Gastroesophageal sphincter (tissue), 4 donors: ENCODE measurements at regions not wholly inside any gene's neighbourhood (a gene's known extent, or its start where the extent isn't known, plus 50 kb on each side); places are given as distances from the start of the nearest gene placed in this dataset.

ENCODE experiments used
- ATAC-seq: fragments of 150-250 bp; one replicate; pipeline ENCODE4 v1.9.1; 2016; ENCODE audit warnings: mild to moderate bottlenecking, moderate library complexity
- H3K27ac ChIP-seq, 4 donors: fragments of 200-600 bp; sonication (generic) in 3 of 4; 1 replicate in 3 of 4; 2 replicates in 1 of 4; pipeline ENCODE4 v1.5.1; 2016 to 2019
- H3K27me3 ChIP-seq: fragments of 200-600 bp; sonication (generic); one replicate; pipeline ENCODE4 v1.5.1; 2019
- H3K36me3 ChIP-seq, 2 donors: fragments of 200-600 bp; sonication (generic); one replicate each; pipeline ENCODE4 v1.5.1; 2019; ENCODE audit warnings: control low read depth in 1 of 2
- H3K4me1 ChIP-seq, 3 donors: fragments of 200-600 bp; sonication (generic); 1 replicate in 2 of 3; 2 replicates in 1 of 3; pipeline ENCODE4 v1.5.1; 2016 to 2019; ENCODE audit warnings: control low read depth in 2 of 3
- H3K4me3 ChIP-seq, 2 donors: fragments of 200-600 bp; sonication (generic); one replicate each; pipeline ENCODE4 v1.5.1; 2019; ENCODE audit warnings: mild to moderate bottlenecking in 1 of 2, moderate library complexity in 1 of 2
- H3K9me3 ChIP-seq, 3 donors: fragments of 200-600 bp; sonication (generic); one replicate each; pipeline ENCODE4 v1.5.1; 2017 to 2019; ENCODE audit warnings: control low read depth in 2 of 3
- CTCF ChIP-seq, 4 experiments: fragments of 200-600 bp in 2 of 4; fragments of 450-650 bp in 2 of 4; sonication (generic) in 1 of 4; IDR thresholded peaks; one replicate each; pipeline ENCODE4 v1.5.1; 2017 to 2019; ENCODE audit warnings: antibody characterized with exemption in 4 of 4, mild to moderate bottlenecking in 2 of 4, moderate library complexity in 2 of 4
- EP300 ChIP-seq: sonication (generic); formaldehyde crosslinking; IDR thresholded peaks from one replicate; pipeline ENCODE4 v1.6.1; 2017; ENCODE audit warnings: antibody characterized with exemption, mild to moderate bottlenecking
- POLR2A ChIP-seq, 2 donors: fragments of 450-650 bp; IDR thresholded peaks; one replicate each; pipeline ENCODE4 v1.6.1; 2017; ENCODE audit warnings: antibody characterized with exemption in 2 of 2, mild to moderate bottlenecking in 2 of 2, moderate library complexity in 1 of 2
- POLR2AphosphoS5 ChIP-seq: sonication (generic); formaldehyde crosslinking; IDR thresholded peaks from one replicate; pipeline ENCODE4 v1.6.1; 2017; ENCODE audit warnings: antibody characterized with exemption
- WGBS, 2 donors: methylation state at CpG; one replicate each; pipeline ENCODE4 v1.1.5; 2018; ENCODE audit warnings: low coverage in 1 of 2; 5-methylcytosine and 5-hydroxymethylcytosine counted together

- TF ChIP-seq EP300 (no peak), CTCF (IDR thresholded peaks at IDR 0.05) (no peak), POLR2AphosphoS5 (no peak), POLR2A (IDR thresholded peaks at IDR 0.05) (no peak)
- H3K36me3 ChIP-seq = no peaks in the 10 kb centered on the region
- peaks cover 10 to 46% (median 35%) of the 10 kb centered on the region in 3 donors for H3K4me1 ChIP-seq
- no peak overlapping the region for H3K27ac ChIP-seq
- ATAC-seq = no peak
- peaks cover 0 to 5% (median 0%) of the 10 kb centered on the region in 3 donors for H3K9me3 ChIP-seq
- H3K27me3 ChIP-seq = no peaks in the 10 kb centered on the region
- no peak overlapping the region for H3K4me3 ChIP-seq
Observed at GRCh38 chr14:87626266-87626665, 366.7 kb downstream of the GALC start.

GRCh38 chr14:87623616-87624015 lies 369.4 kb downstream of the GALC start:
- ATAC-seq = no peak
- 81 to 100% methylated on average over 1 of the region's 1 CpG for WGBS, 2 donors

DNA sequence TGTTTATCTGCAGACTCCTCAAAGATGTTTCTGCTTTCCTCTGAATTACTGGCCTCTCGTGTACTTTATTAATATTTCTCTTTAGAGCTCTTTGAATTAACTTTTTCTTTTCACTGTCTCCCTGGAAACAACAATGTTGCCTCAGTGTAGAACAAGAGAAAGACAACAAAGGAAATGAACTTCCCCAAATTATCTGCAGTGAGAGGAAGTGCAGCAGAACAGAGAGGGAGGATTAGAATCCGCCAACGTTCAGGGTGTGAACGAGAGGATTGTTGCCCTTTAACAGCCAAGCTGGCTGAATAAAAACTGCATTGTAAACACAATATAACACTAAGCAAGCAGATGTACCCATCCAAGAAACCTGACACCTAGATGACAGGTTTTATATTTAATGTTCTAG lies 375.9 kb downstream of the GALC start:
- no peaks in the 10 kb centered on the region for H3K27me3 ChIP-seq
- H3K36me3 ChIP-seq = no peaks in the 10 kb centered on the region
- H3K4me1 ChIP-seq = no peaks in the 10 kb centered on the region
- H3K4me3 ChIP-seq = no peak overlapping the region
- H3K9me3 ChIP-seq = peaks cover 0 to 7% (median 0%) of the 10 kb centered on the region in 3 donors
- H3K27ac ChIP-seq = no peak overlapping the region
- TF ChIP-seq EP300 = no peak
- TF ChIP-seq POLR2AphosphoS5 = no peak
- no peak for TF ChIP-seq CTCF (IDR thresholded peaks at IDR 0.05)
- no peak for TF ChIP-seq POLR2A (IDR thresholded peaks at IDR 0.05)
- no peak for ATAC-seq
- WGBS, 2 donors = 44 to 46% methylated on average over 4 of the region's 4 CpGs

More at GRCh38 chr14:87623616-87624015, 369.4 kb downstream of the GALC start:
- TF ChIP-seq EP300 (no peak), POLR2A (IDR thresholded peaks at IDR 0.05) (no peak), POLR2AphosphoS5 (no peak), CTCF (IDR thresholded peaks at IDR 0.05) (no peak)
- H3K27me3 ChIP-seq = no peaks in the 10 kb centered on the region
- H3K9me3 ChIP-seq = peaks cover 0 to 7% (median 0%) of the 10 kb centered on the region in 3 donors
- H3K27ac ChIP-seq = no peak overlapping the region
- no peaks in the 10 kb centered on the region for H3K36me3 ChIP-seq
- H3K4me3 ChIP-seq = no peak overlapping the region
- H3K4me1 ChIP-seq = peaks cover 10 to 19% (median 14%) of the 10 kb centered on the region in 3 donors

GRCh38 chr14:87615822-87616679 lies 376.9 kb downstream of the GALC start:
- H3K4me1 ChIP-seq = no peaks in the 10 kb centered on the region
- WGBS, 2 donors = 55 to 60% methylated on average over 12 of the region's 12 CpGs
- no peak overlapping the region for H3K4me3 ChIP-seq
- TF ChIP-seq CTCF (IDR thresholded peaks at IDR 0.05) (peak; percentile 50 to 78 (median 56)), POLR2AphosphoS5 (no peak)
- no peaks in the 10 kb centered on the region for H3K27me3 ChIP-seq
- H3K9me3 ChIP-seq = no peaks in the 10 kb centered on the region
- H3K36me3 ChIP-seq = no peaks in the 10 kb centered on the region
- peak; percentile 41 for ATAC-seq
- H3K27ac ChIP-seq = no peak overlapping the region

GRCh38 chr14:87615047-87615446 lies 377.9 kb downstream of the GALC start:
- Histone ChIP-seq H3K27me3 (no peaks in the 10 kb centered on the region), H3K4me3 (no peak overlapping the region), H3K9me3 (no peaks in the 10 kb centered on the region), H3K4me1 (no peaks in the 10 kb centered on the region), H3K36me3 (no peaks in the 10 kb centered on the region), H3K27ac (no peak overlapping the region)
- WGBS, 2 donors = 68 to 76% methylated on average over 3 of the region's 3 CpGs
- ATAC-seq = no peak
- TF ChIP-seq POLR2AphosphoS5 (no peak), POLR2A (IDR thresholded peaks at IDR 0.05) (no peak), CTCF (IDR thresholded peaks at IDR 0.05) (no peak)
